HL-60/S4 treated with phorbol 12-myristate 13-acetate at 8.2 ng/mL for 4 days and 3 days (cell line): ENCODE measurements at regions not wholly inside any gene's neighbourhood (a gene's known extent, or its start where the extent isn't known, plus 50 kb on each side); places are given as distances from the start of the nearest gene placed in this dataset.

ENCODE experiments used
- in situ Hi-C: fragments of 300-500 bp; cut with MboI; formaldehyde crosslinking; loops from 2 replicates; pipeline ENCODE4 v1.15.0; 2022; ENCODE audit warnings: low sequenced_read_pairs

DNA sequence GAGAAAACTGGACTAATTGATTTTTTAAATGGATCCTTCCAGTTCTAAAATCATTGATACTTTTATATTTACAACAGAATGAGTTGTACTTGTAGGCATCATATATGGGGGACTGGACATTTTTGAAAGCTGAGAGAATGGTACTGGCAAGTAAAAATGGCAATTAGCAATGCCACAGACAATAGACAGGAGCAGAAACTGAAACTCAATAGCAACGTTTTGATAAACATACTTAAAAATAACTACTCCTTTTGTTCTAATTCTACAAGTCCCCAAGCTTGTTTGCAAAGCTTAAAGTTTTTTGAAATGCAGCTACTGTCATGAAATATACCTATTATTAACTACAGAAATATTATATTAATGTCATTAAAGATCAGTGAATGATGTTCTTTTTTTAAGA lies 52.8 kb upstream of the FBXL7 start:
- in situ Hi-C loops, result no loop called here

DNA sequence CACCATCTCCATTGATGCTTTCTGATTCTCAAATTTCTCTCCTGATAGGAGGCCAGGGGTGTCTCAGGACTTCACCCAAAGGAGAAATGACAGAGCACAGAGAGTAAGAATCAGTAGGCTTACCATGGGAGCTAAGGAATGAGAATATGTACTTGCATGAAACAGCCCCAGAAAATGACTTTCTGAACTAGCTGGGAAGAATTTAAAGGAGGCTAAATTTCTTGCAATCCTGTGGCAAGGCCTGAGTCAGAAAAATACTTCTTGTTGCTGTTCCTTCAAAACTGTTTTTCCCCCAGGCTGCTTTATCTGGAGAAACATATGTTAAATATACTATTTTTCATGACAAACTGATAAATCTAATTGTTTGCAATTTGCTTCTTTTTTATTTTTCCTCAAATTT lies 53.4 kb upstream of the FBXL7 start:
- in situ Hi-C loops, result no loop called here

DNA sequence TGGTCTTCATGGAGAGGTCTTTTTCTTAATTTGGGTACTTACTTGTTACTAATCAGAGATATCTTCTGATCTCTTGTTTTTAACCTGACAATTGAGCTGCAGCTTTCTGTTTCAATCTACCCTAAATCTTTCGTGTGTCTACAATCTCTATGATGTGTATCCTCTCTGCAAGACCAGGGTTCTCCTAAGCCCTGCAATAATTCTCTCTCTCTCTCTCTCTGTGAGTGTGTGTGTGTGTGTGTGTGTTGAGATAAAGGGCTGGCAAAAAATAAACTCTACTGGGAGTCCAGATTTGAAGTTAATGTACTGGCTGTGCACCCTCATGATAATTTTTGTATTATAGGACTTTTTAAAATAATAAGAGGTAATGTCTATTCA lies 57.8 kb upstream of the FBXL7 start:
- in situ Hi-C loops, result no loop called here

DNA sequence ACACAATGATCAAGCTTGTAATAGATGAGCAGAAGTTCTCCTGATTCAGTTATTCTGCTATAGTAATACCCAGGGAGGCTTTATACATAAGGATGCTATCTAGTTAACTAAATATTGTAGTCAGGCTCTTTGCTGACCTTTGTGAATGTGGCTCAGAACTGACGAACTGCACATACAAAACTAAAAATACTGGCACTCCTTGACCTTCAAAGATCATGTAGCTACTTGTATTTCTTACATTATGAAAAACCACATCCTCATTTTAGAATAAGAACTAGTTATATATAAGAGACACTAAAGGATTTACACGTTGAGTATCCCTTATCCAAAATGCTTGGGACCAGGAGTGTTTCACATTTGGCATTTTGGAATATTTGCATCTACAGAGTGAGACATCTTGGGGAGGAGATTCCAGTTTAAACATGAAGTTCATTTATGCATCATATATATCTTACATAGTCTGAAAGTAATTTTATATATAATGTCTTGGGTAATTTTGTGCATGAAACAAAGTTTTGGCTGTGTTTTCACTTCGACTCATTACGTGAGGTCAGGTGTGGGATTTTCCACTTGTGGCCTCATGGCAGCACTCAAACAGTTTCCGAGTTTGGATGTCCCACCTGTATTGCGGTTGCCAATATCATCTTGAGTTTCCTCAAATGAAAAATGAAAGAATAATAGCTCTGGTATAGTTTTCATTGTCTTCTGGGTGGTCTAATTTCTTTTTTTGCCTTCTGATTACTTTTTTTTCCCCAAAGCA lies 58.4 kb upstream of the FBXL7 start:
- in situ Hi-C loops, result no loop called here

DNA sequence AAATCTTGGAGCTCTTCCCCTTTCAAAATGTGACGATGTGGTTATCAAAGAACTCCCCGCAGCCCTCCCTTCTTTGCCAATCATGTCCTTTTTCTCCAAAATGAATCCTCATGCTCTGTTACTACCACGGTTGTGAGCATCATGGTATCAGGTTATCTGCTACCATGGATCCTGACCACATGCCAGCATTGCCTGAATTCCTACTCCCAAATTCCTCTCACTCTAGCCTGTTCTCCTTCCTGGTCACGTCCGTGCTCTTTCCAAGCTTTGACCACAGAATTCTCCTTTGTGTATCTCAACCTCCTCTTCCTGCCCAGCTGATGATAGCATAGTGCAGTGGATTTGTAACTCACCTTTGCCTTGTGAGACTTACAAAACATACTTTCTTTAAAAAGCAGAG lies 59.5 kb upstream of the FBXL7 start:
- in situ Hi-C loops, result no loop called here

DNA sequence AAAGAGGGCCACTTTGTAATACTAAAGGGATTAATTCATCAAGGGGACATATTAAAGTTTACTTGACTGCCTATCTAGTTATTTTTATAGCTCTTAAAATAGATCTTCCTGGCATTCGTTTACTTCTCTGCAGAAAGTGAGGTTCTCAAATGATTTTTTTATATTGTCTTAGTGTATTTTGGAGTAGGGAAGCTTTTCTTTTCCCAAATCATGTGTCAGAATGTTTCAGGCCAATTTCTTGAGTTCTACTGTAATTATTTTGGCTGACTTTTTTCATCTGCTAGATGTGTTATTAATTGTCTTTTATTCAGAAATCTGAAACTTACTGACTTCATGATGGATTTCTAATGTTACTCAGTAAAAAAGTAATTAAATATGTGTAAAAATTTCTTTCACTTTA lies 60.2 kb upstream of the FBXL7 start:
- in situ Hi-C loops, result no loop called here

DNA sequence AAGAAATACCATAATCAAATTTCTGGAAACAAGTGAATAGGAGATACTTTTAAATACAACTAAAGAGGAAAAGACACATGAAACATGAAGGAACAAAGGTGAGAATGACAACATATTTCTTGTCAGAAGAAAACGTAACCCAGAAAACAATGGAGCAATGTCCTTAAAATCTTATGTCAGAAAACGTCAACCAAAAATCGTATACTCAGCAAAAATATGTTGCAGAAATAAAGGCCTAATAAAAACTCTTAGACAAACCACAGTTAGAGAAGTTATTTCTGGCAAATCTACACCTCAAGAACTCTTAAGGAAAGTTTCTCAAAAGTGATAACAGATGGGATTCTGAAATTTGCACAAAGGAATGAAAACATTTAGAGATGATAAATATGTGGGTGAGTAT lies 66.3 kb upstream of the FBXL7 start:
- in situ Hi-C loops, result no loop called here

DNA sequence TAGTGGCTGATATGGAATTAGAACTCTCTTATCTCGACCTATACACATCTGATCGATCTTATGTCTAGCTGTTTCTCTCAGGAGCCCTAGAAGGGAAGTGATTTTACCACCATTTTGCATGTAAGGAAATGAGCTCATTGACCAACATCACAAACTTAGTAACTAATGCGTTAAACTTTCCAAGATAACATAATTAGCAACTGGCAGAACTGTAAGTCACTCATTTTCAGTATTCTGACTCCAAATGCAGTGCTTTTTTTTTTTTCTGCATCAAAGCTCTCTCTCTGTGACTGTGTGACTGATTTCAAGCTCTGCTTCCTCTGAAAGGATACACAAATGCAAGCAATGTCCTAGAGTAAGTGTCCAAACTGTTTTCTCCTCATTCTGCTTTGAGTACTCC lies 68.1 kb upstream of the FBXL7 start:
- in situ Hi-C loops, result no loop called here

DNA sequence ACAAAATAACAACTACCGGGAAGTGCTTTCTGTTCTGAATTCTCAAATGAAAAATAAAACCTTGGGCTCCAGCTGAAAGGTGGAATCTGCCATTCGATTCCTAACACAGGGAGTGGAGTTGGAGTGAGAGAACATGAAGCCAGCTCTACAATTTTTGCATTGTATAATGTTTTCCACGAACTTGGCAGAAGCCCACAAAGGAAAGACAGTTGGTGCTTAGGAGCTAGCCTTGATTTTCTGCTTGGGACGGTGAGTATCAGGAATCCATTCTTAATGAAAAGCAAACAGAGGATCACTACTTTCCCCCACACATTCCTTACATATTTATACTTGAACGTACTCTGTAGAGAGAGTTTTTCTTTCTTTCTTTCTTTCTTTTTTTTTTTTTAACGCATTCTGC lies 74.2 kb upstream of the FBXL7 start:
- in situ Hi-C loops, result no loop called here

DNA sequence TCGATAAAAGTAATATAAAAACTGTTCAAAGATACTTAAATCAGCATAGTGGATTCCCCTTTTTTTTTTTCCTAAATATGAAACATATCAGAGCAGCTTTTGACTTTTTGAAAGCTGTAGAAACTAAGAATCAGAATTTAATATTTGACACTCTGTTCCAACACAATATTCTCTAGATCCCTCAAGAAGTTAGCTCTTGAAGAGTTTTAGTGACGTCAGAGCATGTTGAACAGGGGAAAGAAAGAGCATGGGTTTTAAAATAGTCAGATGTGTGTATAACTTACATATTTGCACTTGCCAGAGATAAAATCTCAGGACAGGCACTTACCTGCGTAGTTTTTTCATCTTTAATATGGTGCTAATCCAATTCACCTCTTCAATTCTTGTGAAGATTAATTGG lies 75.2 kb upstream of the FBXL7 start:
- in situ Hi-C loops, result no loop called here

DNA sequence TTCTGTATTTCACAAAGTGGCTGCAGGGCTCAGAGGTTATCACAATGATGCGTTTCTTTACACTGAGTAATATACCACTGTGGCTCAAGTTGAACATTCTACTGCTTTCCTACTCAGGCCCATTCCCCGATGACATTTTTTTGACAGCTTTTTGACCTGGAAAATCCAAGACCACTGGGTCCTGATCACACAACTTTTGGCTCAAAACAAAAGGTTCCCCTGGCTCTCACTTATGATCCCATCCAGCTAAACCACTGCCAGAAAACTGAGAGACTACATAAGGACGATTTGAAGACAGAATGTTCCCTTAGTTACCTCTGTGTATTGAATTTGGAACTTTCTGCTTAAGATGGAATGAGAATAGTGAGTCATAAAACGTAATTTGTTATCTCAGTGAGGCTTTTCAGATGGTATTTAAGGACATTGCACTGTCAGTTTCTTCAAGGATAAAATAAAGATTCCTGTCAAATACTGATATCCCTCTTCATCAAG lies 78.0 kb upstream of the FBXL7 start:
- in situ Hi-C loops, result no loop called here

DNA sequence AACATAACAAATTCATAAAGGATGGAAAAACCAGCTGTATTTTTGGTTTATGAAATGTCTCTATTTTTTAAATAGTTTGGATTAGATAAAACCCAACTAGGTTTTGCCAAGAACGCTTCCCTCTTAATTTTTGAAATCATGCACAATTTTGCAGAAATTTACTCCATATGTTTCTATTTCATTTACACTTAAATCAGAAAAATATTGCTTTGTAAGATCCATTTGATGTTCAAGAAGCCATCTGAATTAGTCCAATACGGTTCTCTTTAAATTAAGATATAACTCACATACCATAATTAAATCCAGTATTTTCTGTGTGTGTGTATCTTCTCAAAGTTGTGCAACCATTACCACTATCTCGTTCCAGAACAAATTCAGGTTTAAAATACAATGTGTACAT lies 78.6 kb upstream of the FBXL7 start:
- in situ Hi-C loops, result no loop called here

DNA sequence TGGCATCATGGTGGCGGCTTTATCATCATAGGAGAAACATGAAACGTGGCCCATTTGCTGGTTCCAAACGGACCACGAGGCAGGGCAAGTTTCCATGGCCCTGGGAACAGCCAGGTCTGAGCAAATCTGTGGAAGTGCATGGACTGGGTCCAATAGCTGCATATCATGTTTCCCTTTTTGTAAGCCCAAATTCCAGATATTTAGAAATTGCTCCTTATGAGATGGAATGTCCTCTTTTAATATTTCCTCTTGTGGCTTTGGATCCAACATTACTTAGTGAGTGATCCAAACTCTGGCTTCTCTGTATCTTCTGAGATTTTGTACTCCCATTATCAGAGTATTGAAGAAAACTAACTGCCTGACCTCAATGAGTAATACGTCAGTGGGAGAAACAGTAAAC lies 79.8 kb upstream of the FBXL7 start:
- in situ Hi-C loops, result no loop called here

DNA sequence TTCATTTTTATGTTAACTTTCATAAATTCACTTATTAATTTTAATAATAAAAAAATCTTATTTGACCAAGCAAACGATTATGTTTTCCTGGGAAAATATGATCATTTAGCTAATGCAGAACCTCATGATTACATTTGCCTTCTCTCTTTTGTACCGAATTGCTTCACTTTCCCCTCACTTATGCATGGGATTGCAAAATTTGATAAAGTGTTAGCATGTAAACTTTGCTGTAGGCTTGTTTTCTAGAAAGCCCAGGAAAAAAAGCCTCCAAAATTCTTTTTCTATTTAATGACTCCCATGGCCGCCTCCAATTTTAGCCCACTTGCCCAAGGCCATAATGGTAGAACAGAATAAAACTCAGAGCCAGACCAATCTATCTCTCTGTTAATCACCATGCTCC lies 82.8 kb upstream of the FBXL7 start:
- in situ Hi-C loops, result no loop called here

DNA sequence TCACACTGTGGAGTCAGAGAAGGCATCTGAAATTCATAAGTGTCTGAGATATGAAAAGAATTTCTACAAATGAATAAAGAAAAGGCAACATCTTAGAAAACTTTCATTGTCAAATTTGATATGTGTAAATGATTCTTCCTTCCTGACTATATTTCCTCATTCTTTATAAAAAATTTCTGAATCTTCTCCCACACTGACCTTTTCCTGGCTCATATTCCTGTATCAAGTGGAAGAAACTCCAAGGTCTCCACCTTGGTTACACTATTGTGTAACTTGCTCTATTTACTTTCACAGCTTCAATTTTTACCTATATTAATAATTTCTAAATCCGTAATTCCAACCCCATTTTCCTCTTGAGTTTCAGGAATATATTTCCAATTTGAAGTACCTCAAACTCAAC lies 93.5 kb upstream of the FBXL7 start:
- in situ Hi-C loops, result no loop called here

DNA sequence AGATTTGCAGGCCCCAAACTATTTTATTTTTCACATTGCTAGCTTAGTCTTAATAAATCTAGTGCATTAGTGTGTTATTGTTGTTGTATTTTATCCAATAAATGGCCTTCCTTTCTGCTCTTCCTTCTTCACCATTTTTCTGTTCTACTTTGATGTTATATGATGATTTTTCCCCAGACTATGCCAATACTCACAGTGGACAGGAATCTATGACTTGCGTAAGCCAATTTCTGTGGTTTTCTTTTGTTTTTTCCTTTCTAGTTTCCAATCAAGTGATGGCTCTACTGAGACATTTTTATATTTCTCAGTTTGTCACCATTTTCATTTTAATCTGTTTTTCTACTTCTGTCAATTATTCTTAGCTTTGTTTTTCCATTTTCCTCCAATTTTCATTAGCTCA lies 106.8 kb upstream of the FBXL7 start:
- in situ Hi-C loops, result no loop called here

DNA sequence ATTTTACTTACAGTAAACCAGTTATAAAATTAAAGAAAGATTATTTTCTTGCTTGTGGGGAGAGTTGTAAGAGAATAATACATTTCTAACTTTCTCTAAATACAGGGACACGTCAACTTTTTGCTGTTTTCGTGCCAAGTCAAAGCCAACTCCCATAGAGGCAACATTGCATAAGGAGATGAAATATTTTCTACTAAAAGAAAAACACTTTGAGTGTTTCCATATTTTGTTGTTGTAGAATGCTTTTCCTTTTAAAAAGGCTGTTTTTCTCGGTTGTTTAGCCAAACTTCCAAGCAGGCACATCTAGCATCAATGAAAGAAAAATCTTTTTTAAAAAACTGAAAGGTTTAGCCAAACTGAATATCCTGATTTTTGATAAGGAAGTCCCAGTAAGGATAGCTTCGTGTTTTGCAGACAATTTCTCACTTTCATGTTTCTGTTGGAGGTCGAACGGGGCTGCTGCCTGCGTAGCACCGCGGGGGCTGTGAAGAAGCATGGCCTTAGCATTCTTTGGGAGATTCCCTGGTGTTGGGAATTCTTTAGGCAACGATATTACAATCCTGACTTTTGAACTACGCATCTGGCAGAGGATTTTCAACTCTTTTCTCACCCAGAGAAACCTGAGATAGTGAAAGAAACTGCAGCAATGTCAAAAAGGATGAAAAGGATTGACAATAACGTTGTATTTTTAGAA lies 108.1 kb upstream of the FBXL7 start:
- in situ Hi-C loops, result no loop called here

DNA sequence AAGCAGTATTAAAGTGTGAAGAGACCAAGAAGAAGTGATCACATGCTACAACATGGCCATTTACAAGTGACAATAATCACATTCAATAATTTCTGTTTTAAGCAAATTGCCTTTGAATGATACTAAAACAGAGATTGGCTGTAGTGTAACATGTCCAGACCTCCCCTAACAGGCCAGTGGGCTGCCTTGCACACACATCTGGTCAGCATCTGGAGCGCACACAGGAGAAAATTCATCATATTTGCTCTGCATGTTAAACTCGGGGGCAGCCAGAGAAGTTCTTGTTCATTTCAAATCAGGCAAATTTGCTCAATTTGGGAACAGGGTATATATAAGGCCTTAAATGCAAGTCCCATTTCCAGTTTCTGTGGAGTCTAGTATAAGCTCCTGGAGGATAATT lies 111.1 kb upstream of the FBXL7 start:
- in situ Hi-C loops, result no loop called here

DNA sequence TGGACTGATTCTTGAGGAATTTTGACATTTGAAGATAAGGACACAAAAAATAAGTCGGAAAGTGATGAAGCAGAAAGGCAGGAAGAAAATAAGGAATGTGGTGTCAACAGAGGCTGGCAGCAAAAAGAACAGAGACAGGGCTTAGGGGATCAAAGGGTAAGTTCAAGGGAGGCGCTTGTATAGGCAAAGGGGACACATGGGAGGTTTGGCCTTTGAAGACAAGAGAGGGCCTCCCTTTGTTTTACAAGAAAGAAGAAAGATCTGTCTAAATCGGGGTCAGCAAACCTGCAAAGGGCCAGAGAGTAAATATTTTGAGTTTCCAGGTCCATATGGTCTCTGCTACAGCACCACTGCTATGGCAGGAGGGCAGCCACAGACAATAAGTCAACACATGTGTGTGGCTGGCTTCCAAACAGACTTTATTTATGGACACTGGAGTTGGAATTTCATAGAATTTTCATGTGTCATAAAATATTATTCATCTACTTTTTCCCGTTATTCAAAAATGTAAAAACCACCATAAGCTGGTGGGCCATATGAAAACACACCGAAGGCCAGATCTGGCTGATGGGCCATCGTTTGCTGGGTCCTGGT lies 112.0 kb upstream of the FBXL7 start:
- in situ Hi-C loops, result no loop called here

DNA sequence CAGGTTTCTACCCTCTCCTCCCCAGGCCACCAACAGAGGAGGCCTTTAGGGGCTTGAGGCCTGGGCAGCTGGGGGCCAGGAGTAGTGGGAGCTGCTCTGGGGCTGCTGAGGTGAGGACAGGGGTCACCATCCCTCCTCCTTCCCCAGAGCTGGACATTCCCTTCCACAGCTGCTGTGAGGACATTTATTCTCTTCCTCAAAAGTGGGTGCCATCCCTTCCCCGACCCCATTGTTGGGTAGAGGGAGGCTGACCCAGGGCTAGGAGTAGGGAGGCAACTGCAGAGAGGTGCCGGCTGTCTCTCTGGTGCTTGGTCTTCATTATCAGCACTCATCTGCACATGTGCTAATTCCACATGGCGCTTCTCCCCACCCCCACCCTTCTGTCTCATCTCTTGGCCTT lies 113.9 kb upstream of the FBXL7 start:
- in situ Hi-C loops, result no loop called here

DNA sequence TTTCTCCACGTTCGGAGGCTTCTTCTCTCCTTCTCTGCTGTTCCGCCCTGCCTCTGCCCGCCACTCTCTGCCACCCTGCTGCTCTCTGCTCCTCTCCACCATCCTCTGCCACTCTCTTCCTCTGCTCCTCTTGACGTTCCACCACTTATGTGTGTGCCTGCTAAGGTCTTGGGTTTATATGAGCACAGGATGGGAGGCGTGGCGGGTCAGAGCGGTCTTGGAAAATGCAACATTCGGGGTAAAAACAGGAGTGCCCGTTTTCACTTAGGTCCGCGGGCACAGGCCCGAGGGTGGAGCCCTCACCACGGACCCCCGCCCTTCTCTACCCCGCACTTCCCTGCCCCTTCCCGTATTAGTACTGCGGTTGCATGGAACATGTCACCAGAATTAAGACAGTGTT lies 114.4 kb upstream of the FBXL7 start:
- in situ Hi-C loops, result no loop called here

DNA sequence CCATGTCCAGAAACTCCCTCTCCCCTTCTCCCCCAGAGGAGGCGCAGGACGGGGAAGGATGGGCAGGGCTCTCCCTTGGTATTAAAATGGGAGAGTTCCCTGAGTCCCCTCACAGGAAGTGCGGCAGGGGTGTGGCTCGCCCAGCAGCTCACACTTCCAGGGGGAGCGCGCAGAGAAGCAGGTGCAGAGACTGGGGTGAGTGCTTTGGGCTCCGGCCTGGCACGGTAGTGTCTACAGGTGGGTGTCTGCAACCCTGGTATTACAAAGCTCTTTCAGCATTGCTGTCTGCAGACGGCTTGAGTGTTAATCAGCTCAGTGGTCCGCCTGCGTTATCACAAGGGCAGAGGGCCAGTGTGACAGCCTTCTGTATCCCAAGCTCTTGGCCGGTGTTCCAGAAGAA lies 114.9 kb upstream of the FBXL7 start:
- in situ Hi-C loops, result no loop called here
